ENCODE measurements at regions not wholly inside any gene's neighbourhood (a gene's known extent, or its start where the extent isn't known, plus 50 kb on each side); places are given as distances from the start of the nearest gene placed in this dataset.

- TF ChIP-seq ZBTB37 (CRISPR knock-in tag; IDR thresholded peaks at IDR 0.05) (no peak), KLF11 (CRISPR knock-in tag; IDR thresholded peaks at IDR 0.05) (no peak), ZNF503 (CRISPR knock-in tag; IDR thresholded peaks at IDR 0.05) (no peak)
Measured at GRCh38 chr4:160894809-160895208, 1269.0 kb downstream of the FSTL5 start (continued).

GRCh38 chr4:160927311-160927710, 1236.5 kb downstream of the FSTL5 start:
- POLR2A ChIA-PET: no interaction called here
- 0% methylated on average over 1 of the region's 1 CpG for WGBS (ENCODE audit: low lambda C conversion rate)
- no peaks in the 10 kb centered on the region for H3K4me1 ChIP-seq (ENCODE audit: insufficient read depth, low read length)
- H3K36me3 ChIP-seq (replicated peaks in 1 of 2; ENCODE audit: control insufficient read depth in 1 of 2, insufficient read depth in 2 of 2, low read length in 2 of 2): no peaks in the 10 kb centered on the region
- no peak for DNase-seq (ENCODE audit: low spot score)
- no peak for ATAC-seq
- BruUV-seq (replicated peaks): no TSS peak
- CTCF ChIA-PET (ENCODE audit: low intra/inter-chr PET ratio, low total read pairs): no interaction called here
- FAIRE-seq: no peak
- intact Hi-C loops (cut with micrococcal nuclease; ENCODE audit: unreplicated experiment): no loop called here
- no peaks in the 10 kb centered on the region for H3K79me2 ChIP-seq (ENCODE audit: insufficient read depth, low read length)
- H3K9ac ChIP-seq (ENCODE audit: insufficient read depth, low read depth, low read length): no peak overlapping the region
- in situ Hi-C loops (cut with HindIII; ENCODE audit: extremely low pct_ligation_motif_present, low pct_unique_long_range_greater_than_20kb): no loop called here
- no peak overlapping the region for H3K4me3 ChIP-seq (replicated peaks in 1 of 3; ENCODE audit: insufficient read depth in 1 of 3, low read depth in 2 of 3, low read length in 3 of 3)
- no peak overlapping the region for H2AFZ ChIP-seq (ENCODE audit: low read length)
- no peaks in the 10 kb centered on the region for H3K27me3 ChIP-seq (ENCODE audit: control insufficient read depth in 1 of 2, insufficient read depth in 2 of 2, low read length in 2 of 2)
- H3K9me3 ChIP-seq (ENCODE audit: low read length): no peaks in the 10 kb centered on the region
- H3K4me2 ChIP-seq (ENCODE audit: low read depth, low read length): no peak overlapping the region
- no peaks in the 10 kb centered on the region for H4K20me1 ChIP-seq (ENCODE audit: insufficient read depth, low read length)
- H3K27ac ChIP-seq (ENCODE audit: extremely low read length, insufficient read depth, low read length): no peak overlapping the region
- TF ChIP-seq ZNF816 (CRISPR knock-in tag; IDR thresholded peaks at IDR 0.05; ENCODE audit: borderline replicate concordance): no peak
- no peak for TF ChIP-seq TFDP2 (CRISPR knock-in tag; IDR thresholded peaks at IDR 0.05)
- TF ChIP-seq NR2F1 (CRISPR knock-in tag; IDR thresholded peaks at IDR 0.05): no peak
- TF ChIP-seq ZNF749 (CRISPR knock-in tag; IDR thresholded peaks at IDR 0.05; ENCODE audit: borderline replicate concordance): no peak
- TF ChIP-seq HOXA7 (CRISPR knock-in tag; IDR thresholded peaks at IDR 0.05): no peak
- TF ChIP-seq CHD2 (IDR thresholded peaks at IDR 0.05; ENCODE audit: low read depth, low read length): no peak
- TF ChIP-seq PLRG1 (conservative IDR thresholded peaks at IDR 0.05): no peak
- TF ChIP-seq IRF9 (CRISPR knock-in tag; IDR thresholded peaks at IDR 0.05; ENCODE audit: borderline replicate concordance): no peak
- no peak for TF ChIP-seq ZSCAN25 (CRISPR knock-in tag; IDR thresholded peaks at IDR 0.05)
- no peak for TF ChIP-seq NCOA2 (CRISPR knock-in tag; IDR thresholded peaks at IDR 0.05)
- TF ChIP-seq TRIM24 (CRISPR knock-in tag; IDR thresholded peaks at IDR 0.05): no peak
- no peak for TF ChIP-seq ZNF138 (CRISPR knock-in tag; IDR thresholded peaks at IDR 0.05; ENCODE audit: low read depth)
- no peak for TF ChIP-seq CCDC6 (CRISPR knock-in tag; IDR thresholded peaks at IDR 0.05)
- no peak for TF ChIP-seq TCF12 (IDR thresholded peaks at IDR 0.05)
- no peak for TF ChIP-seq TCF12 (CRISPR knock-in tag; IDR thresholded peaks at IDR 0.05)
- no peak for TF ChIP-seq REPIN1 (CRISPR knock-in tag; IDR thresholded peaks at IDR 0.05; ENCODE audit: borderline replicate concordance, low read depth)
